H7 (cell line): ENCODE measurements at regions not wholly inside any gene's neighbourhood (a gene's known extent, or its start where the extent isn't known, plus 50 kb on each side); places are given as distances from the start of the nearest gene placed in this dataset.

ENCODE experiments used
- DNase-seq: peaks from one replicate; pipeline ENCODE4 v3.0.0; 2012
- H3K27me3 ChIP-seq: 2 replicates; pipeline ENCODE4 v1.6.0; 2011; ENCODE audit warnings: mild to moderate bottlenecking, low read length; ENCODE audit not compliant: control insufficient read depth, insufficient read depth
- H3K36me3 ChIP-seq: replicated peaks from 2 replicates; pipeline ENCODE4 v1.5.1; 2011; ENCODE audit warnings: low read length; ENCODE audit not compliant: control insufficient read depth, insufficient read depth
- H3K4me3 ChIP-seq: 2 replicates; pipeline ENCODE4 v1.5.1; 2011; ENCODE audit warnings: low read depth, mild to moderate bottlenecking, control low read depth, low read length, moderate library complexity; ENCODE audit not compliant: insufficient read depth

GRCh38 chr20:12698817-12699216, 310.0 kb upstream of the SPTLC3 start:
- Histone ChIP-seq H3K4me3 (no peak overlapping the region), H3K36me3 (no peaks in the 10 kb centered on the region), H3K27me3 (no peaks in the 10 kb centered on the region)
- no peak for DNase-seq

- Histone ChIP-seq H3K27me3 (no peaks in the 10 kb centered on the region), H3K36me3 (no peaks in the 10 kb centered on the region), H3K4me3 (no peak overlapping the region)
- DNase-seq, result no peak
These were observed 309.2 kb upstream of the SPTLC3 start for GRCh38 chr20:12699374-12700228.

- no peak for DNase-seq
- Histone ChIP-seq H3K4me3 (no peak overlapping the region), H3K36me3 (no peaks in the 10 kb centered on the region), H3K27me3 (no peaks in the 10 kb centered on the region)
These were observed 308.1 kb upstream of the SPTLC3 start for GRCh38 chr20:12700701-12701100.

GRCh38 chr20:12702312-12702711, 306.5 kb upstream of the SPTLC3 start:
- H3K4me3 ChIP-seq, result no peak overlapping the region
- no peaks in the 10 kb centered on the region for H3K36me3 ChIP-seq
- DNase-seq, result no peak
- no peaks in the 10 kb centered on the region for H3K27me3 ChIP-seq

GRCh38 chr20:12715371-12715770, 293.4 kb upstream of the SPTLC3 start:
- Histone ChIP-seq H3K4me3 (no peak overlapping the region), H3K36me3 (no peaks in the 10 kb centered on the region), H3K27me3 (no peaks in the 10 kb centered on the region)
- DNase-seq, result no peak

GRCh38 chr20:12715991-12716680, 292.6 kb upstream of the SPTLC3 start:
- no peak for DNase-seq
- H3K36me3 ChIP-seq, result no peaks in the 10 kb centered on the region
- no peak overlapping the region for H3K4me3 ChIP-seq
- no peaks in the 10 kb centered on the region for H3K27me3 ChIP-seq

- no peak for DNase-seq
- no peaks in the 10 kb centered on the region for H3K36me3 ChIP-seq
- no peaks in the 10 kb centered on the region for H3K27me3 ChIP-seq
- H3K4me3 ChIP-seq, result no peak overlapping the region
These were observed 291.7 kb upstream of the SPTLC3 start for GRCh38 chr20:12717061-12717460.

GRCh38 chr20:12718619-12719018, 290.2 kb upstream of the SPTLC3 start:
- Histone ChIP-seq H3K36me3 (no peaks in the 10 kb centered on the region), H3K4me3 (no peak overlapping the region), H3K27me3 (no peaks in the 10 kb centered on the region)
- no peak for DNase-seq

GRCh38 chr20:12721636-12722035, 287.1 kb upstream of the SPTLC3 start:
- Histone ChIP-seq H3K4me3 (no peak overlapping the region), H3K27me3 (no peaks in the 10 kb centered on the region), H3K36me3 (no peaks in the 10 kb centered on the region)
- no peak for DNase-seq

- H3K4me3 ChIP-seq, result no peak overlapping the region
- H3K27me3 ChIP-seq, result no peaks in the 10 kb centered on the region
- H3K36me3 ChIP-seq, result no peaks in the 10 kb centered on the region
- no peak for DNase-seq
These were observed 286.7 kb upstream of the SPTLC3 start for GRCh38 chr20:12722091-12722490.

GRCh38 chr20:12723811-12724210, 285.0 kb upstream of the SPTLC3 start:
- no peak for DNase-seq
- H3K4me3 ChIP-seq, result no peak overlapping the region

GRCh38 chr20:12728782-12729181, 280.0 kb upstream of the SPTLC3 start:
- H3K4me3 ChIP-seq, result no peak overlapping the region
- H3K36me3 ChIP-seq, result no peaks in the 10 kb centered on the region
- H3K27me3 ChIP-seq, result no peaks in the 10 kb centered on the region
- DNase-seq, result no peak

More at GRCh38 chr20:12723811-12724210, 285.0 kb upstream of the SPTLC3 start:
- Histone ChIP-seq H3K36me3 (no peaks in the 10 kb centered on the region), H3K27me3 (no peaks in the 10 kb centered on the region)

- no peak overlapping the region for H3K4me3 ChIP-seq
- no peaks in the 10 kb centered on the region for H3K27me3 ChIP-seq
- H3K36me3 ChIP-seq, result no peaks in the 10 kb centered on the region
- no peak for DNase-seq
These were observed 279.4 kb upstream of the SPTLC3 start for GRCh38 chr20:12729326-12729725.

- no peaks in the 10 kb centered on the region for H3K27me3 ChIP-seq
- H3K36me3 ChIP-seq, result no peaks in the 10 kb centered on the region
- DNase-seq, result no peak
- H3K4me3 ChIP-seq, result no peak overlapping the region
These were observed 275.0 kb upstream of the SPTLC3 start for GRCh38 chr20:12733811-12734210.

- Histone ChIP-seq H3K27me3 (no peaks in the 10 kb centered on the region), H3K36me3 (no peaks in the 10 kb centered on the region), H3K4me3 (no peak overlapping the region)
- DNase-seq, result no peak
These were observed 271.3 kb upstream of the SPTLC3 start for GRCh38 chr20:12737497-12737896.
